Erythroblast (primary cell): ENCODE measurements at regions not wholly inside any gene's neighbourhood (a gene's known extent, or its start where the extent isn't known, plus 50 kb on each side); places are given as distances from the start of the nearest gene placed in this dataset.

Experiments
- GATA1 ChIP-seq: IDR thresholded peaks from 2 replicates; pipeline ENCODE4 v1.6.1; 2011; ENCODE audit warnings: low read depth, mild to moderate bottlenecking, control low read depth, low read length, moderate library complexity
- POLR2A ChIP-seq: IDR thresholded peaks from 2 replicates; pipeline ENCODE4 v1.6.1; 2011; ENCODE audit warnings: mild to moderate bottlenecking, low read length

DNA sequence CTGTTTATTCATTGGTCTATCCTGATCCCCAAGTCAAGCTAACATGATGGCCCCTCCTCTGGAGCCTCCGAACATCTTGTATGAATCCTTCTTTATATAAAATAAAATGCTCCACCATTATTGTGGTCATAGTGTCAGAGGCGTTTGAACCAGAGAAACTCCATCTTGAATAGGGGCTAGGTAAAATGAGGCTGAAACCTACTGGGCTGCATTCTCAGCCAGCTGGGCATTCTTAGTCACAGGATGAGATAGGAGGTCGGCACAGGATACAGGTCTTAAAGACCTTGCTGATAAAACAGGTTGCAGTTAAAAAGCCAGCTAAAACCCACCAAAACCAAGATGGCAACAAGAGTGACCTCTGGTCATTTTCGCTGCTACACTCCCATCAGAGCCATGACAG, 905.8 kb upstream of the AUTS2 start:
- TF ChIP-seq POLR2A (no peak), GATA1 (no peak)
